ENCODE measurements at regions not wholly inside any gene's neighbourhood (a gene's known extent, or its start where the extent isn't known, plus 50 kb on each side); places are given as distances from the start of the nearest gene placed in this dataset.
A peak's percentile ranks its signal among the peaks of the same experiment; 100 is the strongest.

GRCh38 chr14:71749613-71750238 lies 182.5 kb upstream of the RGS6 start:
- TF ChIP-seq CTCF (IDR thresholded peaks at IDR 0.05): no peak
- intact Hi-C loops (cut with DNase I): loop anchor here (5.0 kb wide), 2 partner anchors 427 to 647 kb away; partner anchors contain the start of gene SIPA1L1
- no peaks in the 10 kb centered on the region for H3K9me3 ChIP-seq
- H3K27ac ChIP-seq: no peak overlapping the region
- H3K9ac ChIP-seq (ENCODE audit: low read depth in 2 of 2, low read length in 2 of 2): no peak overlapping the region
- H3K36me3 ChIP-seq: no peaks in the 10 kb centered on the region
- no peak overlapping the region for H3K4me3 ChIP-seq
- DNase-seq: no peak
- H3K27me3 ChIP-seq: no peaks in the 10 kb centered on the region
- H3K4me1 ChIP-seq: no peaks in the 10 kb centered on the region

GRCh38 chr14:71751264-71751663 lies 181.0 kb upstream of the RGS6 start:
- no peak overlapping the region for H3K9ac ChIP-seq (ENCODE audit: low read depth in 2 of 2, low read length in 2 of 2)
- no peaks in the 10 kb centered on the region for H3K27me3 ChIP-seq
- H3K36me3 ChIP-seq: no peaks in the 10 kb centered on the region
- H3K4me1 ChIP-seq: no peaks in the 10 kb centered on the region
- intact Hi-C loops (cut with DNase I): loop anchor here (5.0 kb wide), 2 partner anchors 429 to 649 kb away; partner anchors contain the start of gene SIPA1L1
- no peak overlapping the region for H3K27ac ChIP-seq
- TF ChIP-seq CTCF (IDR thresholded peaks at IDR 0.05): no peak
- no peaks in the 10 kb centered on the region for H3K9me3 ChIP-seq
- H3K4me3 ChIP-seq: no peak overlapping the region
- no peak for DNase-seq

GRCh38 chr14:71752111-71752738 lies 180.0 kb upstream of the RGS6 start:
- Histone ChIP-seq H3K9ac (ENCODE audit: low read depth in 2 of 2, low read length in 2 of 2) (no peak overlapping the region), H3K36me3 (no peaks in the 10 kb centered on the region), H3K9me3 (no peaks in the 10 kb centered on the region), H3K4me3 (no peak overlapping the region), H3K27ac (no peak overlapping the region), H3K4me1 (no peaks in the 10 kb centered on the region), H3K27me3 (no peaks in the 10 kb centered on the region)
- no peak for TF ChIP-seq CTCF (IDR thresholded peaks at IDR 0.05)
- no peak for DNase-seq
- intact Hi-C loops (cut with DNase I): loop anchor here (2.0 to 5.0 kb wide), 3 partner anchors 430 to 650 kb away; partner anchors contain the start of gene SIPA1L1

GRCh38 chr14:71753126-71753830 lies 179.0 kb upstream of the RGS6 start:
- intact Hi-C loops (cut with DNase I): loop anchor here (2.0 to 5.0 kb wide), 3 partner anchors 431 to 651 kb away; partner anchors contain the start of gene SIPA1L1
- no peaks in the 10 kb centered on the region for H3K27me3 ChIP-seq
- H3K27ac ChIP-seq: no peak overlapping the region
- no peak overlapping the region for H3K4me3 ChIP-seq
- peak overlapping the region in 1 of 2 donors; percentile 1 for H3K9ac ChIP-seq (ENCODE audit: low read depth in 2 of 2, low read length in 2 of 2)
- no peaks in the 10 kb centered on the region for H3K9me3 ChIP-seq
- no peaks in the 10 kb centered on the region for H3K36me3 ChIP-seq
- peak; percentile 82 for TF ChIP-seq CTCF (IDR thresholded peaks at IDR 0.05)
- no peaks in the 10 kb centered on the region for H3K4me1 ChIP-seq
- peak; percentile 92 for DNase-seq

- Histone ChIP-seq H3K4me1 (no peaks in the 10 kb centered on the region), H3K9ac (ENCODE audit: low read depth in 2 of 2, low read length in 2 of 2) (no peak overlapping the region), H3K9me3 (no peaks in the 10 kb centered on the region), H3K36me3 (no peaks in the 10 kb centered on the region), H3K27me3 (no peaks in the 10 kb centered on the region), H3K27ac (no peak overlapping the region), H3K4me3 (no peak overlapping the region)
- no peak for DNase-seq
- intact Hi-C loops (cut with DNase I): loop anchor here (2.0 to 5.0 kb wide), 3 partner anchors 432 to 652 kb away; partner anchors contain the start of gene SIPA1L1
- no peak for TF ChIP-seq CTCF (IDR thresholded peaks at IDR 0.05)
Observed at GRCh38 chr14:71753976-71754375, 178.3 kb upstream of the RGS6 start.

All from colonic mucosa (tissue), 4 donors.